GM08714 (cell line): ENCODE measurements at regions not wholly inside any gene's neighbourhood (a gene's known extent, or its start where the extent isn't known, plus 50 kb on each side); places are given as distances from the start of the nearest gene placed in this dataset.

Experiments
- H3K4me3 ChIP-seq: fragments of 200-500 bp; sonication (Bioruptor generic); 2 replicates; pipeline ENCODE4 v1.5.1; 2014; ENCODE audit warnings: mild to moderate bottlenecking, low read length, inconsistent platforms
- ZNF274 ChIP-seq: IDR thresholded peaks from 2 replicates; pipeline ENCODE4 v1.6.1; 2012; ENCODE audit warnings: mild to moderate bottlenecking, low read depth, low read length

DNA sequence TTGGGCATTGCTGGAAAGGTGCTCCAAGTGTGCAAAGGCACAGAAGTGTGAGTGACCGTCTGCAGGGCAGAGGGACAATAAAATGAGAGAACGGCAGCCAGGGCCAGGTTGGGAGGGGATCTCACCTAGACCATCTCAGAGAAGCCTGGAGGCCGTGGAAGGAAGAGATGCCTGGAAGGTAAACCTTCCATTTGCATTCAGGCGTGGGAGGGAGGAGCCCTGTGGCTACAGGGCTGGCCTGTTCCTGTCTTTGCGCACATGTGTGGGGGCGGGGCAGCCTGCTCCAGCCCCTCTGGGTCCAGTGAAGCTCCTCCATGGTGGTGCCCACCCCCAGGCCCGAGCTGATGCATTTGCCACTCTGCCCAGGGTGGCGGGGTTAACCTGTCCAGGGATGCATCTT is 473.6 kb upstream of the MGMT start:
- no peak for TF ChIP-seq ZNF274
- no peak overlapping the region for H3K4me3 ChIP-seq

DNA sequence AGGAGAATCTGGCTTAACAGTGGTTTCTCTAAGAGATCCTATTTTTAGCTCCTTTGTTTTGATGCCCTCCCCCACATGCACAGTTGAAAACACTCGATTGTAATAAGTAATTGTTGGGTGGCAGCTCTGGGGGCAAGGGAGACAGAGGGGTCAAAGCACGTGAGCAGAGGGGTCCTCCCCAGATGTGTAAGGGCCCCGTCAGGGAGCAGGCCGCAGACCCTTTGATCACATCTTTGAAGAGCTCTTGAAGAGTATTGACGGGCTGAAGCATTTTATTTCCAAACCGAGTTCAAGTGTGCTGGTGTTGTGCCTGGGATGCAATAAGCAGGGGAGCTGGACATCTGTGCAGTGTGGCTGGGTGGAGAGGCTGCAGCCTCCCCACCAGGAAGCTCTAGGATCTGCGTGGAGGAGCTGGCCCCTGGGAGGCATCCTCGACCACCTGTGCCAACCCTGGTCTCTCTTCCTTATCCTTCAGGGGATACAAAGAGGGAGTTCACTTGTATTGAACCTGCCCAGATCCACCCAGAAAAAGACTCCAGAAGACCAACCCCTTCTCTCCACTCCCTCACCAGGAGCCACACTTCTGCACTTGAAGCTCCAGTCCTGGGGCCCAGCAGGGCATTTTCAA is 473.0 kb upstream of the MGMT start:
- TF ChIP-seq ZNF274 = no peak
- no peak overlapping the region for H3K4me3 ChIP-seq

DNA sequence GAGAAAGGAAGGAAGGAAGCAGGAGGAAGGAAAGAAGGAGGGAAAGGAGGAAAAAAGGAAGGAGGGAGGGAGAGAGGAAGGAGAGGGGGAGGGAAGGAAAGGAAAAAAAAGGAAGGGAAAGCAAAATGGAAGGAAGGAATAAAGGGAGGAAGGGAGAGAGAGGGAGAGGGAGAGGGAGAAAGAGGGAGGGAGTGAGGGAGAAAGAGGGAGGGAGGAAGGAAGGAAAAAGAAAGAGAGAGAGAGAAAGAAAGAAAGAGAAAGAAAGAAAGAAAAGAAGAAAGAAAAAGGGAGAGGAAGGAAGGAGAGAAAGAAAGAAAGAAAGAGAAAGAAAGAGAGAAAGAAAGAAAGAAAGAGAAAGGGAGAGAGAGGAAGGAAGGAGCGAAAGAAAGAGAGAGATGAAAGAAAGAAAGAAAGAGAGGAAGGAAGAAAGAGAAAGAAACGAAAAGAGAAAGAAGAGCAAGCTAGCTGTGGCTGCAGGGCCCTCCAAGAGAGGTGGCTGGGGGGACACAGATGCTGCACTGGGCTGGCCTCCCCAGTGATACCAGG is 472.4 kb upstream of the MGMT start:
- no peak overlapping the region for H3K4me3 ChIP-seq
- TF ChIP-seq ZNF274 = no peak

GRCh38 chr10:128995676-128996075 is 471.4 kb upstream of the MGMT start:
- no peak overlapping the region for H3K4me3 ChIP-seq
- TF ChIP-seq ZNF274 = no peak

DNA sequence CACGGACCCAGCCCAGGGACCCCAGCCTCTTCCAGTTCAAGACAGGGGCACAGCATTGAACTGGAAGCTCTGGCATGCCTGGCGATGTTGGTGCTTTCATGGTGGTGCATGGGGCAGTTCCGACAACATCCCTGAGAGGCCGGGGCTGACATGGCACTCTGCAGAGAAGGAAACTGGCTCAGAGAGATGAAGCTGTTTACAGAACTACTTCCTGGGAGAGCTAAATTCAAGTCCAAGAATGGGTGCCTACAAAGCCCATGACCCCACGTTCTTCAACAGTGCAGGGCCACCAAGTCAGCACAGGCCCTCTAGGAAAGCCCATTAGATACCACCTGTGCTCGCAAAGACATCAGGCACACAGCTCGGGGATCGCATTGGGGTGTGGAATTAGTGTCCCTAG is 470.9 kb upstream of the MGMT start:
- H3K4me3 ChIP-seq = no peak overlapping the region
- TF ChIP-seq ZNF274 = no peak

- H3K4me3 ChIP-seq = no peak overlapping the region
- TF ChIP-seq ZNF274 = no peak
Observed at GRCh38 chr10:128998101-128998805, 468.8 kb upstream of the MGMT start.

GRCh38 chr10:129004398-129004797 is 462.6 kb upstream of the MGMT start:
- TF ChIP-seq ZNF274 = no peak

DNA sequence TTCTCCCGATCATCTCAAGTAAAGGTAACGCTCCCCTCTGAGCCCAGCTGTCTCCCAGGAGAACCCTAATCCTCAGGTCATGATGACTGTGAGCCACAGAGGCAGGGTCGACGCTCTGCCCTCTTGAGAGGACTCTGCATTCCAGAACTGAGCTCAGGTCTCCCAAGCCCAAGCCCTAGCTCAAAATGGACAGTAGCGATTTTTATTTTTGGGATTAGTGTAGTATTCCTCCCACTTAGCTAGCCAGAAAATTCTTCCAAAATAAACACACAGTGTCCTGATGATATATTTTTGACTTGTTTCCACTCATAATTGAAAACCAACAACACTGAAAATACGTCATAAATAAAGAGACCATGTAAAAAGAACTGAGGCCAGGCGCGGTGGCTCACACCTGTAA is 462.0 kb upstream of the MGMT start:
- TF ChIP-seq ZNF274 = no peak
- no peak overlapping the region for H3K4me3 ChIP-seq

More at GRCh38 chr10:129004398-129004797, 462.6 kb upstream of the MGMT start:
- no peak overlapping the region for H3K4me3 ChIP-seq

GRCh38 chr10:129005804-129006203 is 461.2 kb upstream of the MGMT start:
- no peak overlapping the region for H3K4me3 ChIP-seq
- TF ChIP-seq ZNF274 = no peak

- no peak for TF ChIP-seq ZNF274
- H3K4me3 ChIP-seq = no peak overlapping the region
Observed at GRCh38 chr10:129018511-129018910, 448.5 kb upstream of the MGMT start.

DNA sequence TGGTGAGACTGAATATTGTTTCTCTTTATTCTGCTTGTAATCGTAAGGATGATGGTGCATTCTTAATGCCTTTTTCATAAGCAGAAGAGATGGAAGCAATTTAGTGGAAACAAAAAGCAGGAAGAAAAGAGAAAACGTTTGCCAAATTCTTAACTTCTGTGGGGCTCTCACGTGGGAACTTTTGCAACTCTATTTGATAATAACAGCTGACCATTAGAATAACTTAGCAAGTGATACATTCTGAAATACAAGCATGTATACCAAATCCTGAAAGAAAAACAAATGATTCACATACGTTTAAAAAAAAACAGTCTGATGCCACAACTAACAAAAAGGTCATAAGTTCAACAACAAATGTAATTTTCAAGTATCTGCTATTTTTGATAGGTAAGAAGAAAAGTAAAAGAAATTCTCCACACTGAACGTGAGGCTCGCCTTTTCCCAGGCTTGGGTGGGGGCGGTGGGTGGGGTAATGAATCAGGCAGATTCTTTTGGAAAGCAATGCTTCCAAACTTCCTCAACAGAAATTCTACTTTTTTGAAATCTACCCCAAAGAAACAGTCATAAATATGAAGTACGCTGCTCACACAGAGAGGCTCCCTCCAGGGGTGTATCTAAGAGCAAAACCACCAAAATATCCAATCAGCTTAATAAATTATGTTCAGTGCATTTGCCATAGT is 446.2 kb upstream of the MGMT start:
- TF ChIP-seq ZNF274 = no peak
- no peak overlapping the region for H3K4me3 ChIP-seq

GRCh38 chr10:129021594-129022304 is 445.3 kb upstream of the MGMT start:
- no peak for TF ChIP-seq ZNF274
- H3K4me3 ChIP-seq = no peak overlapping the region

GRCh38 chr10:129023082-129023481 is 444.0 kb upstream of the MGMT start:
- no peak overlapping the region for H3K4me3 ChIP-seq
- no peak for TF ChIP-seq ZNF274

GRCh38 chr10:129024046-129024445 is 443.0 kb upstream of the MGMT start:
- H3K4me3 ChIP-seq = no peak overlapping the region
- no peak for TF ChIP-seq ZNF274

GRCh38 chr10:129025787-129026186 is 441.3 kb upstream of the MGMT start:
- no peak for TF ChIP-seq ZNF274
- H3K4me3 ChIP-seq = no peak overlapping the region
